ENCODE measurements at regions not wholly inside any gene's neighbourhood (a gene's known extent, or its start where the extent isn't known, plus 50 kb on each side); places are given as distances from the start of the nearest gene placed in this dataset.
"Not testable (repeated sequence)": the region's sequence is repeated elsewhere in the genome, so short reads cannot be mapped to it uniquely, and the experiment has no call there.

DNA sequence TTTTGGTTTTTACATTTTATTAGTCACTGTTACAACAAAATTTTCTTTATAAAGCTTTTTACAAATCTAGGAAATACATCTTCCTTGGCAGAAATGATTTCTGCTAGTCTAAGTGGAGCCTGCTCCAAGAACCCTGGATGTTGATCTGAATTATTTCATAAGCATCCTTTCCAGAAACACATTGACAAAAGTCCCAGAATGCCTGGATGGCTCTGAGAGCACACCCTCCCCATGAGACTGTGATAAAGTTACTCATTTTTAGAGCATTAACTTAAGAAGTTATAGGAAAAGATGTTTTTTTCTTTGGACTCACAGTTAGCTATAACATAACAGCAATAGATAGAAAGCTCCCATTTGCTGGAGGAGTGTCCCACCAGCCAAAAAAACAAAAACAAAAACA, 559.6 kb upstream of the SPRY2 start:
- Histone ChIP-seq H2AFZ (replicated peaks; ENCODE audit: low read length, poor library complexity) (no peak overlapping the region), H2BK120ac (ENCODE audit: low read depth, low read length) (no peak overlapping the region), H2BK20ac (ENCODE audit: low read depth, low read length) (no peak overlapping the region), H3K4me1 (ENCODE audit: control insufficient read depth, insufficient read depth, low read length) (no peaks in the 10 kb centered on the region), H3K4ac (ENCODE audit: low read depth, low read length) (no peak overlapping the region), H3K23ac (ENCODE audit: low read depth, low read length) (no peak overlapping the region), H4K20me1 (ENCODE audit: insufficient read depth, low read length) (no peaks in the 10 kb centered on the region), H3K18ac (ENCODE audit: low read depth, low read length) (no peak overlapping the region), H3K36me3 (ENCODE audit: control insufficient read depth, insufficient read depth, low read length) (no peaks in the 10 kb centered on the region), H3K9ac (ENCODE audit: low read depth, low read length) (no peak overlapping the region), H3K9me3 (ENCODE audit: control insufficient read depth, insufficient read depth, low read length) (peaks cover 8% of the 10 kb centered on the region), H4K8ac (ENCODE audit: low read depth in 2 of 2, low read length in 2 of 2) (no peak overlapping the region), H3K27ac (ENCODE audit: insufficient read depth, low read length) (no peak overlapping the region), H2AK9ac (replicated peaks; ENCODE audit: low read depth, low read length, poor library complexity) (no peak overlapping the region), H3K79me1 (ENCODE audit: low read depth in 1 of 2, low read length in 2 of 2) (no peaks in the 10 kb centered on the region), H4K5ac (ENCODE audit: low read depth, low read length) (no peak overlapping the region), H2BK15ac (ENCODE audit: low read depth, low read length) (no peak overlapping the region), H2AK5ac (ENCODE audit: low read depth, low read length) (no peak overlapping the region), H3K4me2 (ENCODE audit: low read depth, low read length) (no peak overlapping the region), H3K14ac (replicated peaks; ENCODE audit: low read depth, low read length) (no peak overlapping the region), H3K9me1 (ENCODE audit: insufficient read depth, low read length) (no peaks in the 10 kb centered on the region), H3K4me3 (ENCODE audit: insufficient read depth, low read depth, low read length) (no peak overlapping the region), H3K56ac (ENCODE audit: extremely low read depth, insufficient read depth, low read length) (no peak overlapping the region), H2BK5ac (ENCODE audit: low read depth, low read length, poor library complexity, severe bottlenecking) (no peak overlapping the region), H3K27me3 (ENCODE audit: control insufficient read depth, insufficient read depth, low read length) (no peaks in the 10 kb centered on the region), H4K91ac (ENCODE audit: insufficient read depth, low read depth, low read length) (no peak overlapping the region)
- TF ChIP-seq CEBPB (IDR thresholded peaks at IDR 0.05; ENCODE audit: low read depth, low read length) (no peak), MAFK (IDR thresholded peaks at IDR 0.05; ENCODE audit: low read depth, low read length) (no peak), CHD1 (IDR thresholded peaks at IDR 0.05; ENCODE audit: low read depth, low read length) (no peak), POLR2A (IDR thresholded peaks at IDR 0.05; ENCODE audit: low read depth, low read length) (no peak)
- TF ChIP-seq, protein P1, sequence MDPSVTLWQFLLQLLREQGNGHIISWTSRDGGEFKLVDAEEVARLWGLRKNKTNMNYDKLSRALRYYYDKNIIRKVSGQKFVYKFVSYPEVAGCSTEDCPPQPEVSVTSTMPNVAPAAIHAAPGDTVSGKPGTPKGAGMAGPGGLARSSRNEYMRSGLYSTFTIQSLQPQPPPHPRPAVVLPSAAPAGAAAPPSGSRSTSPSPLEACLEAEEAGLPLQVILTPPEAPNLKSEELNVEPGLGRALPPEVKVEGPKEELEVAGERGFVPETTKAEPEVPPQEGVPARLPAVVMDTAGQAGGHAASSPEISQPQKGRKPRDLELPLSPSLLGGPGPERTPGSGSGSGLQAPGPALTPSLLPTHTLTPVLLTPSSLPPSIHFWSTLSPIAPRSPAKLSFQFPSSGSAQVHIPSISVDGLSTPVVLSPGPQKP (IDR thresholded peaks at IDR 0.05; ENCODE audit: borderline replicate concordance, low read depth, low read length) = no peak
- DNase-seq (no peak), ATAC-seq (ENCODE audit: low read depth) (no peak)
- dilution Hi-C loops (cut with HindIII; ENCODE audit: low sequenced_read_pairs, unreplicated experiment) = no loop called here
- POLR2A ChIA-PET (ENCODE audit: unreplicated experiment) = no interaction called here
- CTCF ChIA-PET = no interaction called here
- in situ Hi-C loops (cut with MboI; ENCODE audit: low sequenced_read_pairs) = no loop called here
- intact Hi-C loops (cut with micrococcal nuclease) = no loop called here
- BruUV-seq (replicated peaks) = no TSS peak

DNA sequence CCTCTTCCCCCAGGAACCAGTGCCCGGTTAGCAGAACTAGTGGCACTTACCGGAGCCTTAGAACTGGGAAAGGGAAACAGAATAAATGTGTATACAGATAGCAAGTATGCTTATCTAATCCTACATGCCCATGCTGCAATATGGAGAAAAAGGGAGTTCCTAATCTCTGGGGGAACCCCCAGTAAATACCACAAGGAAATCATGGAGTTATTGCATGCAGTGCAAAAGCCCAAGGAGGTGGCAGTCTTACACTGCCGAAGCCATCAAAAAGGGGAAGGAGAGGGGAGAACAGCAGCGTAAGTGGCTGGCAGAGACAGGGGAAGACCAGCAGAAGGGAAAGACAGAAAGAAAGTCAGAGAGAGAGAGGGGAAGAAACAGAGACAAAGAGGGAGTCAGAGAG, 556.7 kb upstream of the SPRY2 start:
- dilution Hi-C loops (cut with HindIII; ENCODE audit: low sequenced_read_pairs, unreplicated experiment); H3K4me2 ChIP-seq (ENCODE audit: low read depth, low read length); intact Hi-C loops (cut with micrococcal nuclease): not testable (repeated sequence)

More for the DNA sequence above, 556.7 kb upstream of the SPRY2 start:
- BruUV-seq (replicated peaks); in situ Hi-C loops (cut with MboI; ENCODE audit: low sequenced_read_pairs); H2BK120ac ChIP-seq (ENCODE audit: low read depth, low read length); H2BK20ac ChIP-seq (ENCODE audit: low read depth, low read length); H3K4ac ChIP-seq (ENCODE audit: low read depth, low read length); H3K23ac ChIP-seq (ENCODE audit: low read depth, low read length); H4K20me1 ChIP-seq (ENCODE audit: insufficient read depth, low read length); H3K9me1 ChIP-seq (ENCODE audit: insufficient read depth, low read length); H3K27ac ChIP-seq (ENCODE audit: insufficient read depth, low read length); H3K14ac ChIP-seq (replicated peaks; ENCODE audit: low read depth, low read length); POLR2A ChIA-PET (ENCODE audit: unreplicated experiment); H2AFZ ChIP-seq (replicated peaks; ENCODE audit: low read length, poor library complexity); H2AK9ac ChIP-seq (replicated peaks; ENCODE audit: low read depth, low read length, poor library complexity); H3K36me3 ChIP-seq (ENCODE audit: control insufficient read depth, insufficient read depth, low read length); DNase-seq; H3K4me3 ChIP-seq (ENCODE audit: insufficient read depth, low read depth, low read length); H2AK5ac ChIP-seq (ENCODE audit: low read depth, low read length); ATAC-seq (ENCODE audit: low read depth); H3K18ac ChIP-seq (ENCODE audit: low read depth, low read length); H2BK15ac ChIP-seq (ENCODE audit: low read depth, low read length); CTCF ChIA-PET; H4K91ac ChIP-seq (ENCODE audit: insufficient read depth, low read depth, low read length); H3K4me1 ChIP-seq (ENCODE audit: control insufficient read depth, insufficient read depth, low read length); H3K9me3 ChIP-seq (ENCODE audit: control insufficient read depth, insufficient read depth, low read length); H3K79me1 ChIP-seq (ENCODE audit: low read depth in 1 of 2, low read length in 2 of 2); H3K9ac ChIP-seq (ENCODE audit: low read depth, low read length); H3K27me3 ChIP-seq (ENCODE audit: control insufficient read depth, insufficient read depth, low read length); H2BK5ac ChIP-seq (ENCODE audit: low read depth, low read length, poor library complexity, severe bottlenecking); H3K56ac ChIP-seq (ENCODE audit: extremely low read depth, insufficient read depth, low read length); H4K5ac ChIP-seq (ENCODE audit: low read depth, low read length); H4K8ac ChIP-seq (ENCODE audit: low read depth in 2 of 2, low read length in 2 of 2): not testable (repeated sequence)
- WGBS, 2 experiments (ENCODE audit: extremely low coverage in 2 of 2, insufficient read length in 1 of 2) = no CpG with 5 or more reads among the region's 4 CpGs

Data from IMR-90 (cell line).